H1 (cell line): ENCODE measurements at regions not wholly inside any gene's neighbourhood (a gene's known extent, or its start where the extent isn't known, plus 50 kb on each side); places are given as distances from the start of the nearest gene placed in this dataset.

Experiments
- JUN ChIP-seq: IDR thresholded peaks from 2 replicates; pipeline ENCODE4 v1.6.1; 2011; ENCODE audit warnings: low read depth, mild to moderate bottlenecking, improper control_type of control experiment, low read length
- POLR2AphosphoS5 ChIP-seq: IDR thresholded peaks from 2 replicates; pipeline ENCODE4 v1.6.1; 2011; ENCODE audit warnings: low read depth, low read length
- POU5F1 ChIP-seq: IDR thresholded peaks from 2 replicates; pipeline ENCODE4 v1.6.1; 2011; ENCODE audit warnings: low read depth, mild to moderate bottlenecking, low read length, moderate library complexity
- TAF7 ChIP-seq: optimal IDR thresholded peaks from 2 replicates; pipeline ENCODE3; 2011; ENCODE audit warnings: low read depth, mild to moderate bottlenecking, inconsistent platforms, low read length, moderate library complexity, borderline replicate concordance
- TF ChIP-seq, protein P1 (sequence below): IDR thresholded peaks from 2 replicates; pipeline ENCODE4 v1.6.1; 2012; ENCODE audit warnings: inconsistent platforms
- TF ChIP-seq, protein P2 (sequence below): fragments of 300-600 bp; sonication (generic); IDR thresholded peaks from 2 replicates; pipeline ENCODE4 v1.7.1; 2012; ENCODE audit warnings: low read length, moderate library complexity, mild to moderate bottlenecking, inconsistent platforms; ENCODE audit not compliant: insufficient replicate concordance

GRCh38 chr6:141152951-141153350 lies 979.8 kb upstream of the GJE1 start (continued):
- TF ChIP-seq TAF7: no peak
- no peak for TF ChIP-seq POU5F1
- TF ChIP-seq, protein P1, sequence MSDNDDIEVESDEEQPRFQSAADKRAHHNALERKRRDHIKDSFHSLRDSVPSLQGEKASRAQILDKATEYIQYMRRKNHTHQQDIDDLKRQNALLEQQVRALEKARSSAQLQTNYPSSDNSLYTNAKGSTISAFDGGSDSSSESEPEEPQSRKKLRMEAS: no peak
- TF ChIP-seq, protein P2, sequence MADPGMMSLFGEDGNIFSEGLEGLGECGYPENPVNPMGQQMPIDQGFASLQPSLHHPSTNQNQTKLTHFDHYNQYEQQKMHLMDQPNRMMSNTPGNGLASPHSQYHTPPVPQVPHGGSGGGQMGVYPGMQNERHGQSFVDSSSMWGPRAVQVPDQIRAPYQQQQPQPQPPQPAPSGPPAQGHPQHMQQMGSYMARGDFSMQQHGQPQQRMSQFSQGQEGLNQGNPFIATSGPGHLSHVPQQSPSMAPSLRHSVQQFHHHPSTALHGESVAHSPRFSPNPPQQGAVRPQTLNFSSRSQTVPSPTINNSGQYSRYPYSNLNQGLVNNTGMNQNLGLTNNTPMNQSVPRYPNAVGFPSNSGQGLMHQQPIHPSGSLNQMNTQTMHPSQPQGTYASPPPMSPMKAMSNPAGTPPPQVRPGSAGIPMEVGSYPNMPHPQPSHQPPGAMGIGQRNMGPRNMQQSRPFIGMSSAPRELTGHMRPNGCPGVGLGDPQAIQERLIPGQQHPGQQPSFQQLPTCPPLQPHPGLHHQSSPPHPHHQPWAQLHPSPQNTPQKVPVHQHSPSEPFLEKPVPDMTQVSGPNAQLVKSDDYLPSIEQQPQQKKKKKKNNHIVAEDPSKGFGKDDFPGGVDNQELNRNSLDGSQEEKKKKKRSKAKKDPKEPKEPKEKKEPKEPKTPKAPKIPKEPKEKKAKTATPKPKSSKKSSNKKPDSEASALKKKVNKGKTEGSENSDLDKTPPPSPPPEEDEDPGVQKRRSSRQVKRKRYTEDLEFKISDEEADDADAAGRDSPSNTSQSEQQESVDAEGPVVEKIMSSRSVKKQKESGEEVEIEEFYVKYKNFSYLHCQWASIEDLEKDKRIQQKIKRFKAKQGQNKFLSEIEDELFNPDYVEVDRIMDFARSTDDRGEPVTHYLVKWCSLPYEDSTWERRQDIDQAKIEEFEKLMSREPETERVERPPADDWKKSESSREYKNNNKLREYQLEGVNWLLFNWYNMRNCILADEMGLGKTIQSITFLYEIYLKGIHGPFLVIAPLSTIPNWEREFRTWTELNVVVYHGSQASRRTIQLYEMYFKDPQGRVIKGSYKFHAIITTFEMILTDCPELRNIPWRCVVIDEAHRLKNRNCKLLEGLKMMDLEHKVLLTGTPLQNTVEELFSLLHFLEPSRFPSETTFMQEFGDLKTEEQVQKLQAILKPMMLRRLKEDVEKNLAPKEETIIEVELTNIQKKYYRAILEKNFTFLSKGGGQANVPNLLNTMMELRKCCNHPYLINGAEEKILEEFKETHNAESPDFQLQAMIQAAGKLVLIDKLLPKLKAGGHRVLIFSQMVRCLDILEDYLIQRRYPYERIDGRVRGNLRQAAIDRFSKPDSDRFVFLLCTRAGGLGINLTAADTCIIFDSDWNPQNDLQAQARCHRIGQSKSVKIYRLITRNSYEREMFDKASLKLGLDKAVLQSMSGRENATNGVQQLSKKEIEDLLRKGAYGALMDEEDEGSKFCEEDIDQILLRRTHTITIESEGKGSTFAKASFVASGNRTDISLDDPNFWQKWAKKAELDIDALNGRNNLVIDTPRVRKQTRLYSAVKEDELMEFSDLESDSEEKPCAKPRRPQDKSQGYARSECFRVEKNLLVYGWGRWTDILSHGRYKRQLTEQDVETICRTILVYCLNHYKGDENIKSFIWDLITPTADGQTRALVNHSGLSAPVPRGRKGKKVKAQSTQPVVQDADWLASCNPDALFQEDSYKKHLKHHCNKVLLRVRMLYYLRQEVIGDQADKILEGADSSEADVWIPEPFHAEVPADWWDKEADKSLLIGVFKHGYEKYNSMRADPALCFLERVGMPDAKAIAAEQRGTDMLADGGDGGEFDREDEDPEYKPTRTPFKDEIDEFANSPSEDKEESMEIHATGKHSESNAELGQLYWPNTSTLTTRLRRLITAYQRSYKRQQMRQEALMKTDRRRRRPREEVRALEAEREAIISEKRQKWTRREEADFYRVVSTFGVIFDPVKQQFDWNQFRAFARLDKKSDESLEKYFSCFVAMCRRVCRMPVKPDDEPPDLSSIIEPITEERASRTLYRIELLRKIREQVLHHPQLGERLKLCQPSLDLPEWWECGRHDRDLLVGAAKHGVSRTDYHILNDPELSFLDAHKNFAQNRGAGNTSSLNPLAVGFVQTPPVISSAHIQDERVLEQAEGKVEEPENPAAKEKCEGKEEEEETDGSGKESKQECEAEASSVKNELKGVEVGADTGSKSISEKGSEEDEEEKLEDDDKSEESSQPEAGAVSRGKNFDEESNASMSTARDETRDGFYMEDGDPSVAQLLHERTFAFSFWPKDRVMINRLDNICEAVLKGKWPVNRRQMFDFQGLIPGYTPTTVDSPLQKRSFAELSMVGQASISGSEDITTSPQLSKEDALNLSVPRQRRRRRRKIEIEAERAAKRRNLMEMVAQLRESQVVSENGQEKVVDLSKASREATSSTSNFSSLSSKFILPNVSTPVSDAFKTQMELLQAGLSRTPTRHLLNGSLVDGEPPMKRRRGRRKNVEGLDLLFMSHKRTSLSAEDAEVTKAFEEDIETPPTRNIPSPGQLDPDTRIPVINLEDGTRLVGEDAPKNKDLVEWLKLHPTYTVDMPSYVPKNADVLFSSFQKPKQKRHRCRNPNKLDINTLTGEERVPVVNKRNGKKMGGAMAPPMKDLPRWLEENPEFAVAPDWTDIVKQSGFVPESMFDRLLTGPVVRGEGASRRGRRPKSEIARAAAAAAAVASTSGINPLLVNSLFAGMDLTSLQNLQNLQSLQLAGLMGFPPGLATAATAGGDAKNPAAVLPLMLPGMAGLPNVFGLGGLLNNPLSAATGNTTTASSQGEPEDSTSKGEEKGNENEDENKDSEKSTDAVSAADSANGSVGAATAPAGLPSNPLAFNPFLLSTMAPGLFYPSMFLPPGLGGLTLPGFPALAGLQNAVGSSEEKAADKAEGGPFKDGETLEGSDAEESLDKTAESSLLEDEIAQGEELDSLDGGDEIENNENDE: no peak
- no peak for TF ChIP-seq JUN
- TF ChIP-seq POLR2AphosphoS5: no peak
- TF ChIP-seq, all 59 proteins: peak for 0
